ENCODE measurements at regions not wholly inside any gene's neighbourhood (a gene's known extent, or its start where the extent isn't known, plus 50 kb on each side); places are given as distances from the start of the nearest gene placed in this dataset.

- no peaks in the 10 kb centered on the region for H3K4me1 ChIP-seq (ENCODE audit: control insufficient read depth, low read depth, low read length)
- no peak overlapping the region for H3K9ac ChIP-seq (ENCODE audit: low read length)
- no peaks in the 10 kb centered on the region for H3K36me3 ChIP-seq (ENCODE audit: control insufficient read depth, low read depth, low read length)
- H3K27ac ChIP-seq (ENCODE audit: low read length): no peak overlapping the region
- no peaks in the 10 kb centered on the region for H3K27me3 ChIP-seq (ENCODE audit: control insufficient read depth, insufficient read depth, low read length)
- H3K4me3 ChIP-seq (ENCODE audit: low read length): no peak overlapping the region
- H3K9me3 ChIP-seq (ENCODE audit: control insufficient read depth, low read depth, low read length): no peaks in the 10 kb centered on the region
These were observed 1147.6 kb upstream of the PCDH20 start for GRCh38 chr13:62563251-62563650.

DNA sequence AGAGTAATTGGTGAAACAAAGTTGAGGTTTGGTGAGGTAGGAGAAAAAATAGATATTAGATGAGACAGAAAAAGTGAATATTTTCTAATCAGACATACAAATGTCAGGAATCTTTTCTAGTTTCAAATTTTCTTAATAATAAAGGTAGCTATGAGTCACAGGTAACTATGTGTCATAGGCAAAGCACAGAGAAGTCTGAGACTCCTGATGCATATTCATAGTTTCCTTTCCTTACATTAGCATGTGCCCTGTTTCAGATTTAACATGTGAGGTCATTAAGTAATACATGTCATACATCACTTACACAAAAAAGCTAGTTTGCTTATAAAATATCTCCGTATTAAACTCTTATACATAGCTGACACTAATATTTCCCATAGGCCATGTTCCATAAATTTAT lies 1141.3 kb upstream of the PCDH20 start:
- H3K27me3 ChIP-seq (ENCODE audit: control insufficient read depth, insufficient read depth, low read length): no peaks in the 10 kb centered on the region

DNA sequence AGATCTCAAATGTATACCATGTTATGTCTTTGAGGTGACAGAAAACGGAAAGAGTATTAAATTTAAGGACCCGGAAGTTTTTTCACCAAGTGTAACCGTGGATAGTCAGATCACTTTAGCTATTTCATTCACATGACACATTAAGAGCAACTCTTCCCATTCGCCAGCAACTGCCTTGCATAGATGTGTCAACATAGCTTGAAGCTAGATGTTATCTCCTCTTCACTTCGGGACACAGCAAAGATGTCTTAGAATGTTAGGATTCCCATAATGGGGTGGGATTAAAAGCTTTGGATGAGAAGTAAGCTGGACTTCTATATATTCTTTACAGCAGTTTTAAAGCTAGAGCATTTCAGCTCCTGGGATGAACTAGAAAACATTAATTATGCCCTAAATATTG lies 1135.9 kb upstream of the PCDH20 start:
- no peaks in the 10 kb centered on the region for H3K27me3 ChIP-seq (ENCODE audit: control insufficient read depth, insufficient read depth, low read length)
- no peak overlapping the region for H3K27ac ChIP-seq (ENCODE audit: low read length)
- H3K4me1 ChIP-seq (ENCODE audit: control insufficient read depth, low read depth, low read length): no peaks in the 10 kb centered on the region
- no peak overlapping the region for H3K4me3 ChIP-seq (ENCODE audit: low read length)
- no peaks in the 10 kb centered on the region for H3K36me3 ChIP-seq (ENCODE audit: control insufficient read depth, low read depth, low read length)
- H3K9ac ChIP-seq (ENCODE audit: low read length): no peak overlapping the region
- H3K9me3 ChIP-seq (ENCODE audit: control insufficient read depth, low read depth, low read length): no peaks in the 10 kb centered on the region

More for the DNA sequence above, 1141.3 kb upstream of the PCDH20 start:
- Histone ChIP-seq H3K36me3 (ENCODE audit: control insufficient read depth, low read depth, low read length) (no peaks in the 10 kb centered on the region), H3K9ac (ENCODE audit: low read length) (no peak overlapping the region), H3K27ac (ENCODE audit: low read length) (no peak overlapping the region), H3K9me3 (ENCODE audit: control insufficient read depth, low read depth, low read length) (no peaks in the 10 kb centered on the region), H3K4me3 (ENCODE audit: low read length) (no peak overlapping the region), H3K4me1 (ENCODE audit: control insufficient read depth, low read depth, low read length) (no peaks in the 10 kb centered on the region)

DNA sequence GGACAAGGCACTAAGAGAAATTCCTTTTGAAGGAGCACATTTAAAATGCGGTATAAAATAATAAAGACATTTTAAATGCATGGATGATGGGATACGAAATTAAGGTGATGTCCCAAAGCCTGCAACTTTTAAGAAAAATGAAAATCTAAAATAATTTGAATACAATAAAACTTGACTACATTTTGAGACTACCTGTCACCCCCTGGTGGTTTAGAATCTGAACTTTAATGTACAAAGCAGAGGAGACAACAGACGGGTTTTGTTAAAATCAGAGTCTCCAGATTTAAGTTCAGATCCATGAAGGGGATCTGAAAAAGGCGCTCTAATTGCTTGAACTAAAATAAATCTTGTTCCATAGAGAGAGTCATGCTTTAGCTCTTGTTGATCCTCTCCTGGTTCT lies 1129.3 kb upstream of the PCDH20 start:
- Histone ChIP-seq H3K4me1 (ENCODE audit: control insufficient read depth, low read depth, low read length) (no peaks in the 10 kb centered on the region), H3K9me3 (ENCODE audit: control insufficient read depth, low read depth, low read length) (no peaks in the 10 kb centered on the region), H3K9ac (ENCODE audit: low read length) (no peak overlapping the region), H3K36me3 (ENCODE audit: control insufficient read depth, low read depth, low read length) (no peaks in the 10 kb centered on the region), H3K27ac (ENCODE audit: low read length) (no peak overlapping the region), H3K4me3 (ENCODE audit: low read length) (no peak overlapping the region), H3K27me3 (ENCODE audit: control insufficient read depth, insufficient read depth, low read length) (no peaks in the 10 kb centered on the region)

- H3K9me3 ChIP-seq (ENCODE audit: control insufficient read depth, low read depth, low read length): no peaks in the 10 kb centered on the region
- no peak overlapping the region for H3K9ac ChIP-seq (ENCODE audit: low read length)
- H3K27ac ChIP-seq (ENCODE audit: low read length): no peak overlapping the region
- H3K4me3 ChIP-seq (ENCODE audit: low read length): no peak overlapping the region
- H3K27me3 ChIP-seq (ENCODE audit: control insufficient read depth, insufficient read depth, low read length): no peaks in the 10 kb centered on the region
- H3K36me3 ChIP-seq (ENCODE audit: control insufficient read depth, low read depth, low read length): no peaks in the 10 kb centered on the region
- no peaks in the 10 kb centered on the region for H3K4me1 ChIP-seq (ENCODE audit: control insufficient read depth, low read depth, low read length)
These were observed 1121.9 kb upstream of the PCDH20 start for GRCh38 chr13:62537593-62537992.

- H3K4me3 ChIP-seq (ENCODE audit: low read length): no peak overlapping the region
- peaks cover 5% of the 10 kb centered on the region for H3K4me1 ChIP-seq (ENCODE audit: control insufficient read depth, low read depth, low read length)
- H3K9me3 ChIP-seq (ENCODE audit: control insufficient read depth, low read depth, low read length): no peaks in the 10 kb centered on the region
- H3K27me3 ChIP-seq (ENCODE audit: control insufficient read depth, insufficient read depth, low read length): no peaks in the 10 kb centered on the region
- H3K9ac ChIP-seq (ENCODE audit: low read length): no peak overlapping the region
- H3K27ac ChIP-seq (ENCODE audit: low read length): no peak overlapping the region
- H3K36me3 ChIP-seq (ENCODE audit: control insufficient read depth, low read depth, low read length): no peaks in the 10 kb centered on the region
These were observed 1110.0 kb upstream of the PCDH20 start for GRCh38 chr13:62525652-62526051.

- Histone ChIP-seq H3K27me3 (ENCODE audit: control insufficient read depth, insufficient read depth, low read length) (no peaks in the 10 kb centered on the region), H3K4me3 (ENCODE audit: low read length) (no peak overlapping the region), H3K36me3 (ENCODE audit: control insufficient read depth, low read depth, low read length) (no peaks in the 10 kb centered on the region), H3K27ac (ENCODE audit: low read length) (no peak overlapping the region), H3K9me3 (ENCODE audit: control insufficient read depth, low read depth, low read length) (no peaks in the 10 kb centered on the region), H3K9ac (ENCODE audit: low read length) (no peak overlapping the region), H3K4me1 (ENCODE audit: control insufficient read depth, low read depth, low read length) (peaks cover 5% of the 10 kb centered on the region)
These were observed 1108.8 kb upstream of the PCDH20 start for GRCh38 chr13:62524498-62524897.

DNA sequence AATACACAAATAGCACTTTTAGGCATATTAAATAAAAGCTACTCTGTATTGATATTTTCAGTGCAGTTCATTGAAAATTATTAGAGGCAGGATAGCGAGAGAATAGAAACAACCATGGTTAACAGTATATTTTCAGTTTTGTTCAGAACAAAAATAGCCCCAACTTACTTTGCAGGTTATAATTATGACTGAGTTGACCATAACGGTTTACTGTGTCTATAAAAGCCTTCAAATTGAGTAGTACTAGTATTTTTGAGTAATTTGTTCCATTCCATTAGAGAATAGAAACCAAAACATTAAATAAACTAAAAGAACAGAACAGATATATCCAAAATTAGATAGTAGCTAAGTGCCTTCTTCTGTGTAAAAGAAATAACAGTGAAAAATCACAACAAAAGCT lies 1108.4 kb upstream of the PCDH20 start:
- no peaks in the 10 kb centered on the region for H3K36me3 ChIP-seq (ENCODE audit: control insufficient read depth, low read depth, low read length)
- no peaks in the 10 kb centered on the region for H3K9me3 ChIP-seq (ENCODE audit: control insufficient read depth, low read depth, low read length)
- no peak overlapping the region for H3K4me3 ChIP-seq (ENCODE audit: low read length)
- no peaks in the 10 kb centered on the region for H3K27me3 ChIP-seq (ENCODE audit: control insufficient read depth, insufficient read depth, low read length)
- H3K9ac ChIP-seq (ENCODE audit: low read length): no peak overlapping the region
- H3K4me1 ChIP-seq (ENCODE audit: control insufficient read depth, low read depth, low read length): peaks cover 5% of the 10 kb centered on the region
- H3K27ac ChIP-seq (ENCODE audit: low read length): no peak overlapping the region

- Histone ChIP-seq H3K4me3 (ENCODE audit: low read length) (peak overlapping the region; percentile 11), H3K9ac (ENCODE audit: low read length) (no peak overlapping the region), H3K36me3 (ENCODE audit: control insufficient read depth, low read depth, low read length) (no peaks in the 10 kb centered on the region)
These were observed 1096.8 kb upstream of the PCDH20 start for GRCh38 chr13:62512194-62513141.

DNA sequence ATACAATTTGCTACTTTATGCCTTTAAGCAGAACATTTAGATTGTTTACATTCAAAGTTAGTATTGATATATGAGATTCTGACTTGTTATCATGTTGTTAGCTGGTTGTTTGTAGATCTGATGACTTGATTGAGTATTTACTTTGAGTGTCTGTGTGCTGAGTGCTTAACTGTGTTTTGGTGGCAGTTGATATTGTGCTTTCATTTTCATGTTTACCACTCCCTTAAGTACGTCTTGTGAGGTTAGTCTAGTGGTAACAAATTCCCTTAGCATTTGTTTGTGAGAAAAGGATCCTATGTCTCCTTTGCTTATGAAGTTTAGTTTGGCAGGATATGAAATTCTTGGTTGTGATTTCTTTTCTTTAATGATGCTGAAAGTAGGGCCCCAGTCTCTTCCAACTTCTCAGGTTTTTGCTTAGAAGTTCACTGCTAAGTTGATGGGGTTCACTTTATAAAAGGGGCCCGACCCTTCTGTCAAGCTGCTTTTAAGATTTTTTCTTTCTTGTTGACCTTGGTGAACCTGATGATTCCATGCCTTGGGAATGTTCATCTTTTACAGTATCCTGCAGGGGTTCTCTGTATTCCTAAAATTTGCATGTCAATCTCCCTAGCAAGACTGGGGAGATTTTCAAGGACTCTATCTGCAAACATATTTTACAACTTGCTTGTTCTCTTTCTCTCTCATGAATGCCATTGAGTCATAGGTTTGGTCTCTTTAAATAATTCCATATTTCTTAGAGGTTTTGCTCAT lies 1095.4 kb upstream of the PCDH20 start:
- Histone ChIP-seq H3K27me3 (ENCODE audit: control insufficient read depth, insufficient read depth, low read length) (no peaks in the 10 kb centered on the region), H3K36me3 (ENCODE audit: control insufficient read depth, low read depth, low read length) (no peaks in the 10 kb centered on the region), H3K4me3 (ENCODE audit: low read length) (peak overlapping the region; percentile 11), H3K9me3 (ENCODE audit: control insufficient read depth, low read depth, low read length) (no peaks in the 10 kb centered on the region), H3K9ac (ENCODE audit: low read length) (no peak overlapping the region), H3K27ac (ENCODE audit: low read length) (no peak overlapping the region), H3K4me1 (ENCODE audit: control insufficient read depth, low read depth, low read length) (peaks cover 39% of the 10 kb centered on the region)

More at GRCh38 chr13:62512194-62513141, 1096.8 kb upstream of the PCDH20 start:
- no peaks in the 10 kb centered on the region for H3K27me3 ChIP-seq (ENCODE audit: control insufficient read depth, insufficient read depth, low read length)
- H3K4me1 ChIP-seq (ENCODE audit: control insufficient read depth, low read depth, low read length): peaks cover 43% of the 10 kb centered on the region
- no peak overlapping the region for H3K27ac ChIP-seq (ENCODE audit: low read length)
- no peaks in the 10 kb centered on the region for H3K9me3 ChIP-seq (ENCODE audit: control insufficient read depth, low read depth, low read length)

- no peak overlapping the region for H3K9ac ChIP-seq (ENCODE audit: low read length)
- H3K4me1 ChIP-seq (ENCODE audit: control insufficient read depth, low read depth, low read length): peaks cover 3% of the 10 kb centered on the region
- no peaks in the 10 kb centered on the region for H3K36me3 ChIP-seq (ENCODE audit: control insufficient read depth, low read depth, low read length)
- no peak overlapping the region for H3K27ac ChIP-seq (ENCODE audit: low read length)
- H3K4me3 ChIP-seq (ENCODE audit: low read length): no peak overlapping the region
- H3K9me3 ChIP-seq (ENCODE audit: control insufficient read depth, low read depth, low read length): no peaks in the 10 kb centered on the region
- H3K27me3 ChIP-seq (ENCODE audit: control insufficient read depth, insufficient read depth, low read length): no peaks in the 10 kb centered on the region
These were observed 1086.9 kb upstream of the PCDH20 start for GRCh38 chr13:62502588-62502987.
